Activated naive CD8-positive, alpha-beta T cell treated with anti-CD3 and anti-CD28 coated beads, Interleukin-2, amount 50 U/mL, for 24 hours (primary cell): ENCODE measurements at regions not wholly inside any gene's neighbourhood (a gene's known extent, or its start where the extent isn't known, plus 50 kb on each side); places are given as distances from the start of the nearest gene placed in this dataset.
"Not testable (repeated sequence)": the region's sequence is repeated elsewhere in the genome, so short reads cannot be mapped to it uniquely, and the experiment has no call there.

Experiments
- ATAC-seq: fragments of 150-1000 bp; cut with Tn5 transposase; one replicate; pipeline ENCODE4 v1.10.0; 2021
- DNase-seq: peaks from one replicate; pipeline ENCODE4 v3.0.0; 2021
- H3K27ac Mint-ChIP-seq: one replicate; pipeline ENCODE4 v1.8.0; 2021; ENCODE audit warnings: mild to moderate bottlenecking, mixed read lengths
- H3K27me3 Mint-ChIP-seq: one replicate; pipeline ENCODE4 v1.8.0; 2021; ENCODE audit warnings: mixed read lengths
- H3K36me3 Mint-ChIP-seq: one replicate; pipeline ENCODE4 v1.8.0; 2021; ENCODE audit warnings: low read depth, mixed read lengths
- H3K4me1 Mint-ChIP-seq: one replicate; pipeline ENCODE4 v1.8.0; 2021; ENCODE audit warnings: mixed read lengths
- H3K4me3 Mint-ChIP-seq: one replicate; pipeline ENCODE4 v1.8.0; 2021; ENCODE audit warnings: mild to moderate bottlenecking, moderate library complexity, mixed read lengths
- H3K9me3 Mint-ChIP-seq: one replicate; pipeline ENCODE4 v1.8.0; 2021; ENCODE audit warnings: mixed read lengths

DNA sequence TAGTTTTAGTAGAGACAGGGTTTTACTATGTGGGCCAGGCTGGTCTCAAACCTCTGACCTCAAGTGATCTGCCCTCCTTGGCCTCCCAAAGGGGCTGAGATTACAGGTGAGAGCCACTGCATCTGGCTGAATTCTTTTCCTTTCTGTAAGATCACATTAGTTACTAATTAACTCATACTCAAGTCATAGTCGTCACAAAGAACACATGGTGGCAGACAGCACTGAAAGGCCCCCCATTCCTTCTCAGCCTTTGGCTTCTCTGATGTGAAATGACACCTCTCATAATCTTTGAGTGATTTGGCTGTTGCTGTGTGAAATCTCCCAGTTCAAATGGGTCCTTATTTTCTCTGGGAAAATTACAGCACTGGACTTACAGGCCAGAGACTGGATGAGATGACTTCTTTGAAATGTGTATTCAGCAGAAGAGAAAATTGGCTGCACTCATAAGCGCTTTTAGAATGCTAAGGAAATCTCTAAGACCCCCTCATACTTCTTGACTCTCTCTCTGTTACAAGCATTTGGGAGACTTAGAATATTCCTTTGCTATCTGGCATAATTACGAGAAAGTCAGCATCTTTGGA, 764.8 kb downstream of the RNF144A start:
- Mint-ChIP-seq H3K27me3 (no peaks in the 10 kb centered on the region), H3K36me3 (no peaks in the 10 kb centered on the region), H3K4me3 (no peak overlapping the region), H3K9me3 (peaks cover 4% of the 10 kb centered on the region), H3K27ac (no peak overlapping the region), H3K4me1 (peaks cover 13% of the 10 kb centered on the region)
- DNase-seq (no peak), ATAC-seq (no peak)

DNA sequence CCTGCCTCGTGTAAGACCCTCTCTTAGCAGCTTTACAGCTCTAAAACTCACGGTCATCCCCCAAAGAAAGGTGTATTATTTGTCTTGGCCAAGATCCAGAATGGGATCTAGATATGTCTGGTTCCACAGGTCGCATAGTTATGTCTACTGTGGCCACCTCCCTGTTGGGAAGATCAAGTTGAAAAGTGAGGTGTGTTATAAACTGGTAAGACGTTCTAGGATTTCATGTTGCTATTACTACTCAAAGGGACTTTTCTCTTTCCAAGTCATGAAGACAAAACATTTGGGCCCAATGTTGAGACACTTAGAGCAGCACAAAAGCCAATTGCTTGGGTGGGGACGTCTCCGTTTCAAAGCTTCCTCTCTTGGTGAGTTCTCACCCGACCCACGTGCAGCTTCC, 766.0 kb downstream of the RNF144A start:
- peaks cover 4% of the 10 kb centered on the region for H3K9me3 Mint-ChIP-seq
- no peaks in the 10 kb centered on the region for H3K27me3 Mint-ChIP-seq
- H3K4me3 Mint-ChIP-seq: no peak overlapping the region
- DNase-seq: no peak
- H3K36me3 Mint-ChIP-seq: no peaks in the 10 kb centered on the region
- no peak for ATAC-seq
- no peak overlapping the region for H3K27ac Mint-ChIP-seq
- peaks cover 13% of the 10 kb centered on the region for H3K4me1 Mint-ChIP-seq

DNA sequence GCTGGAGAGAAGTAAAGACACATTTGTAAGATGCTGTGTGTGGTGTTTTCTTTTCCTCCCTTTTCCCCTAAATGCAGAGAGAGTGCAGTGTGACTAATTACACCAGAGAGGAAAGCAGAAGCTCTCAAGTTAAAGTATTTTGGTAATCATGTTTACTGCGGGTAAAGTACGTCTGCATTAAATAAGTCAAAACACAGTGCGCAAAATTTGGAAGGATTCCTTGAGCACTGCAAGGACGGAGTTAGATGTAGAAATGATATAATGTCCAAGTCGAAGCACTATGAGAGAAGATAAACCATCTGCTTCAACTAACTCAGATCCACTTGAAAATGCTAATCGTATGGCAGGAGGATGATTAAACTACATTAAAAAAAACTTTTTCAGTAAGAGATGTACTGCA, 766.5 kb downstream of the RNF144A start:
- ATAC-seq: no peak
- no peaks in the 10 kb centered on the region for H3K36me3 Mint-ChIP-seq

DNA sequence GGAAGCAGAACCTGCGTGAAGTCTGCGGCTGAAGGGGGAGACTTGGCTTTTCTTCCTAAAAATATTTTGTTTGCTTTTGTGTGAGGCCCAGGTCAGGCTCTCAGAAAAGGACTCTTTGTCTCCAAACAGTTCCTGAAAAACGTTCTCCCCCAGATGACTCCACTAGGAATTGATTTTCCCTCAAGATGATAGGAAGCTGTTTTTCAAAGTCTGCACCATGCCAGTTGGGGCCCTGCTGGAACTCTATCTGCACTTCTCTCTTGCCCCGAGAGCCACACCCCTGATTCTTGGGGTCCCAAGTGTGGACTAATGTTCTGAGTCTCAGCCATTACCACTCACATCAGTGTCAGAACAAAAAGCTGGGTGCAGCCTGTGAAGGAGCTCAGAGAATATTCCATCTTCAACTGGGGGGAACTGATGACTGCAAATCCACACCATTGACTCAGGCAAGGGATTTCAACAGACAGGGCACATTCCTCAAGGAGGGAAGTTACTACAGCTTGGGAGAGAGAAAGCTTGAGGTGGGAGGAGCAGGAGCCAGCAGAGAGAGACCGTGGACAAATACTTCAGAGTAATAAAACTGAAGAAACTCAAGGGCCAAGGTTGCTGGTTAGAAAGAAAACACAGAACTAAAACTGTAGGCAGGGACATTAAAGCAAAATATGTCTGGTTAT, 768.3 kb downstream of the RNF144A start:
- no peaks in the 10 kb centered on the region for H3K27me3 Mint-ChIP-seq
- peaks cover under 1% of the 10 kb centered on the region for H3K4me1 Mint-ChIP-seq
- H3K4me3 Mint-ChIP-seq: no peak overlapping the region
- H3K27ac Mint-ChIP-seq: no peak overlapping the region
- no peaks in the 10 kb centered on the region for H3K36me3 Mint-ChIP-seq
- no peak for DNase-seq
- peaks cover 4% of the 10 kb centered on the region for H3K9me3 Mint-ChIP-seq
- no peak for ATAC-seq

More for the DNA sequence above, 766.5 kb downstream of the RNF144A start:
- H3K4me1 Mint-ChIP-seq: peaks cover 11% of the 10 kb centered on the region
- no peak overlapping the region for H3K27ac Mint-ChIP-seq
- peaks cover 4% of the 10 kb centered on the region for H3K9me3 Mint-ChIP-seq
- no peak for DNase-seq
- H3K4me3 Mint-ChIP-seq: no peak overlapping the region
- no peaks in the 10 kb centered on the region for H3K27me3 Mint-ChIP-seq

DNA sequence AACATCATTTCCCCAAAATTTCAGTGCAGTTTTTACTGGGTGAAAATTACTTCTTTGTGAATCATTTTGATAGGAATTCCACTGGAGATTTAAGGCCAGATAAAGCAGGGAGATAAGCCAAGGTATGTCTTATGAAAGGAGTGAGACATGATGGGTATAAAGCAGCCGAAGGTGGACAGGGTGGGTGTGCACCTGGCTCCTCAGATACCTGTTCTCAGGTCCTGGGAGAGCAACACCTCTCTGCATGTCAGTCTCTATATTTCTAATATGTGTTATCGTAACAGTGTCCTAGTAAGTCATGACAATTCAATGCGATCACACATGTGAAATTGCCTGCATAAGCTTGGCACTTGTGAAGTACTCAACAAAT, 768.8 kb downstream of the RNF144A start:
- ATAC-seq (no peak), DNase-seq (no peak)
- Mint-ChIP-seq H3K36me3 (no peaks in the 10 kb centered on the region), H3K27ac (no peak overlapping the region), H3K27me3 (no peaks in the 10 kb centered on the region), H3K9me3 (peaks cover 4% of the 10 kb centered on the region), H3K4me1 (peaks cover 3% of the 10 kb centered on the region), H3K4me3 (no peak overlapping the region)

- ATAC-seq (no peak), DNase-seq (no peak)
- peaks cover 40% of the 10 kb centered on the region for H3K4me1 Mint-ChIP-seq
- no peaks in the 10 kb centered on the region for H3K27me3 Mint-ChIP-seq
- no peaks in the 10 kb centered on the region for H3K9me3 Mint-ChIP-seq
- no peak overlapping the region for H3K4me3 Mint-ChIP-seq
- H3K27ac Mint-ChIP-seq: no peak overlapping the region
- H3K36me3 Mint-ChIP-seq: no peaks in the 10 kb centered on the region
Measured at GRCh38 chr2:7691961-7692656, 774.9 kb downstream of the RNF144A start.

DNA sequence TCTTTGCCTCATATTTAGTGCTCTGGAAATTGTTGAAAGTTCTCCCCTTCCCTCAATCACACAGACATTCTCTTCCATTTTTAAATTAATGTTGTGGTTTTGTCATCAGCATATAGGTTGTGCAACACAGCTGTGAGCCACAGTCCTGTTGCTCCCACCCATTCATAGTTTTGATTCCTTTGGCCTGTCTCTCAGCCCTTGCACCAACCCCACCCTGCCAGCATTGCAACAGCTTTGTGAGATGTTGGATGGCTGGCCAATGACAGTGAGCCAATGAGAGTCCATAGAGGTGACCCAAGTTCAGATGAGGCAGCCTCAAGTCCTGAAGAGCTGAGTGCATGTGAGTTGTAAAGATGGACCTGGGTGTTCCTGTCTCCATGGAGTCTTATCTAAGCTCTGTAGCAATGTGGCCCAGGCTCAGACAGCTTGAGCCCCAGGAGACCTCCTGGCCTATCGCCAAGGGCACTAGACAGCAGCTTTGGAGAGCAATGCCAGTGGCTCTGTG, 775.5 kb downstream of the RNF144A start:
- Mint-ChIP-seq H3K27ac (no peak overlapping the region), H3K4me1 (peaks cover 40% of the 10 kb centered on the region), H3K27me3 (no peaks in the 10 kb centered on the region), H3K9me3 (peaks cover 3% of the 10 kb centered on the region), H3K36me3 (no peaks in the 10 kb centered on the region), H3K4me3 (no peak overlapping the region)
- DNase-seq (no peak), ATAC-seq (no peak)

DNA sequence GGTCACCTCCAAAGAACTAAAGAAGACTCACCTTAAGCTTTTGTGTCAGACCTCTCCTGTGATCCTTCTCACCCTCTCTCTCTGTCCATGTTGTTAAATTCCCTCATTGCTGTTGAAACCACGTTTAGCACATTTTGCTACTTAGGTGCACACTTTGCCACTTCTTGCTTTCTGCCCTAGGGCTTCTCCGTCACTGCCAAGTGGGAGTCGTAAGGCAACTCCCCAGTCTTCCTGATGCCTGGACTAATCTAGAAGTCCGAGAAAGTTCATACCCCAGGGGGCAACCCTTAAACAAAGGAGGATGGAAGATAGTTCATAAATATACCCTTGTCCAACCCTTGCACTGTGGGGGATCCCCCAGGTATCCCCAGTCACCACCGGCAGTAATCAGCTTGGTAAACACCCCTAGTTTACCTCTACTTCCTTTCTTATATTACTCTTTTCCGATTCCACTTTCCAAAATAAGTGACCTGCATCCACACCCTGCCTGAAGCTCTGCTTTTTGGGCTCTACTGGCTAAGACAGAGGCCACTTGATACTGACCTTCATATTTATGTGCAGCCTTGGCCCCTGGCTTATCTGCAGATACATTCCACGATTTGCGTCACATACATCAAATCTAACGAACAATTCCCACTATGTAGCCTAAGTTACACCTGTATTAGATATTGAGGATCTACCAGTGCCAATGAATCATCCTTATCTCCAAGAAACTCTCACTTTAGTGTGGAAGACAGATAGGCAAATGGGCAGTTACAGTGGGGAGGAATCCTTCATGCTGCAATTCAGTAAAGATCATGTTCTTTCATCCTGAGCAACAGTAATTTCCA, 776.2 kb downstream of the RNF144A start:
- DNase-seq (no peak), ATAC-seq (no peak)
- Mint-ChIP-seq H3K27ac (peak overlapping the region; percentile 20), H3K27me3 (no peaks in the 10 kb centered on the region), H3K4me1 (peaks cover 40% of the 10 kb centered on the region), H3K36me3 (no peaks in the 10 kb centered on the region), H3K9me3 (peaks cover 3% of the 10 kb centered on the region), H3K4me3 (no peak overlapping the region)

GRCh38 chr2:7694076-7694985, 777.1 kb downstream of the RNF144A start:
- peak; percentile 71 for ATAC-seq
- H3K4me3 Mint-ChIP-seq: no peak overlapping the region
- H3K9me3 Mint-ChIP-seq: peaks cover 3% of the 10 kb centered on the region
- no peaks in the 10 kb centered on the region for H3K36me3 Mint-ChIP-seq
- peak overlapping the region; percentile 50 for H3K27ac Mint-ChIP-seq
- DNase-seq: peak; percentile 19
- H3K4me1 Mint-ChIP-seq: peaks cover 40% of the 10 kb centered on the region
- no peaks in the 10 kb centered on the region for H3K27me3 Mint-ChIP-seq

DNA sequence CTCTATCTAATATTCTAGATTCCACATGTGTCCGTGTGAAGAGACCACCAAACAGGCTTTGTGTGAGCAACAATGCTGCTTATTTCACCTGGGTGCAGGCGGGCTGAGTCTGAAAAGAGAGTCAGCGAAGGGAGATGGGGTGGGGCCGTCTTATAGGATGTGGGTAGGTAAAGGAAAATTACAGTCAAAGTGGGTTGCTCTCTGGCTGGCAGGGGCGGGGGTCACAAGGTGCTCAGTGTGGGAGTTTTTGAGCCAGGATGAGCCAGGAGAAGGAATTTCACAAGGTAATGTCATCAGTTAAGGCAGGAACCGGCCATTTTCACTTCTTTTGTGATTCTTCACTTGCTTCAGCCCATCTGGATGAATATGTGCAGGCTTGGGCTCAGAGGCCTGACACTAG, 779.3 kb downstream of the RNF144A start:
- H3K36me3 Mint-ChIP-seq, H3K9me3 Mint-ChIP-seq, ATAC-seq, DNase-seq, H3K27me3 Mint-ChIP-seq, H3K4me3 Mint-ChIP-seq, H3K27ac Mint-ChIP-seq: not testable (repeated sequence)
- peaks cover 37% of the 10 kb centered on the region for H3K4me1 Mint-ChIP-seq

- Mint-ChIP-seq H3K27me3 (no peaks in the 10 kb centered on the region), H3K36me3 (no peaks in the 10 kb centered on the region), H3K4me3 (no peak overlapping the region), H3K4me1 (peaks cover 33% of the 10 kb centered on the region), H3K27ac (no peak overlapping the region), H3K9me3 (peaks cover 3% of the 10 kb centered on the region)
- DNase-seq: no peak
- no peak for ATAC-seq
Measured at GRCh38 chr2:7697052-7697451, 779.8 kb downstream of the RNF144A start.

GRCh38 chr2:7701791-7702190, 784.6 kb downstream of the RNF144A start:
- peaks cover 5% of the 10 kb centered on the region for H3K4me1 Mint-ChIP-seq
- no peak overlapping the region for H3K4me3 Mint-ChIP-seq
- H3K27ac Mint-ChIP-seq: no peak overlapping the region
- H3K36me3 Mint-ChIP-seq: no peaks in the 10 kb centered on the region
- peaks cover 3% of the 10 kb centered on the region for H3K9me3 Mint-ChIP-seq
- ATAC-seq (no peak), DNase-seq (no peak)
- H3K27me3 Mint-ChIP-seq: no peaks in the 10 kb centered on the region

DNA sequence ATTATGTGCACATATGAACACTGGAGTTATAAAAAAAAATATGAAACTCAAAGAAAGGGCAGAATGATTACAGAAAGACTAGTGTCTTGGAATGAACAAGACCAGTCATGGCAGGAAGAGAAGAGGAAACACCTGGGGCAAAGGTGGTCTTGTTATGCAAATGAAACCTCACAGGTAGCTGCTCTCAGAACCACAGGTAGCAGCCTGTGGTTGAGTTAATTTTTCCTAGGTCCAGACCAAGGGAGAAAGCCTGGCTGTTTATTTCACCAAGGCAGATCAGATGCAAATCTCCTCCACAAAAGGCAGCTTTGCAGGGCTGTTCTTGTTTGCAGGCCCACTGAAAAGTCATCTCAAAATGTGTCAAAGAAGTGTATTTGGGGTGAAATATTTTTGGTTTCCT, 785.8 kb downstream of the RNF144A start:
- ATAC-seq (no peak), DNase-seq (no peak)
- H3K9me3 Mint-ChIP-seq: no peaks in the 10 kb centered on the region
- H3K27me3 Mint-ChIP-seq: peaks cover 4% of the 10 kb centered on the region
- no peak overlapping the region for H3K4me3 Mint-ChIP-seq
- no peak overlapping the region for H3K27ac Mint-ChIP-seq
- peaks cover 7% of the 10 kb centered on the region for H3K4me1 Mint-ChIP-seq
- no peaks in the 10 kb centered on the region for H3K36me3 Mint-ChIP-seq
